UCSD-AML1 (cell line): ENCODE measurements at regions not wholly inside any gene's neighbourhood (a gene's known extent, or its start where the extent isn't known, plus 50 kb on each side); places are given as distances from the start of the nearest gene placed in this dataset.
"Not testable (repeated sequence)": the region's sequence is repeated elsewhere in the genome, so short reads cannot be mapped to it uniquely, and the experiment has no call there.

Source experiments
- DNase-seq: peaks from one replicate; lab custom pipeline; 2025; ENCODE audit not compliant: unreplicated experiment; lab: John Stamatoyannopoulos, UW

GRCh38 chr6:12348530-12349511 lies 58.7 kb downstream of the EDN1 start:
- DNase-seq, result no peak

DNA sequence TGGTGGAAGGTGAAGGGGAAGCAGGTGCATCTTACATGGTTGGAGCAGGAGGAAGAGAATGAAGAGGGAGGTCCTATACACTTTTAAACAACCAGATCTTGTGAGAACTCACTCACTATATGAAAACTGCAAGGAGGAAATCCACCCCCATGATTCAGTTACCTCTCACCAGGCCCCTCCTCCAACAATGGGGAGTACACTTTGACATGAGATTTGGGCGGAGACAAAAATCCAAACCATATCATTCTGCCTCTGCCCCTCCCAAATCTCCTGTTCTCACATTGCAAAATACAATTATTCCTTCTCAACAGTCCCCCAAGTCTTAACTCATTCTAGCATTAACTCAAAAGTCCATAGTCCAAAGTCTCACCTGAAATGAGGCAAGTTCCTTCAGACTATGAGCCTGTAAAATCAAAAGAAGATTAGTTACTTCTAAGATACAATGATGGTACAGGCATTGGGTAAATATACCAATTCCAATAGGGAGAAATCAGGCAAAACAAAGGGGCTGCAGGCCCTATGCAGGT lies 60.5 kb downstream of the EDN1 start:
- no peak for DNase-seq

- DNase-seq, result no peak
These were observed 61.5 kb downstream of the EDN1 start for GRCh38 chr6:12351672-12352071.

DNA sequence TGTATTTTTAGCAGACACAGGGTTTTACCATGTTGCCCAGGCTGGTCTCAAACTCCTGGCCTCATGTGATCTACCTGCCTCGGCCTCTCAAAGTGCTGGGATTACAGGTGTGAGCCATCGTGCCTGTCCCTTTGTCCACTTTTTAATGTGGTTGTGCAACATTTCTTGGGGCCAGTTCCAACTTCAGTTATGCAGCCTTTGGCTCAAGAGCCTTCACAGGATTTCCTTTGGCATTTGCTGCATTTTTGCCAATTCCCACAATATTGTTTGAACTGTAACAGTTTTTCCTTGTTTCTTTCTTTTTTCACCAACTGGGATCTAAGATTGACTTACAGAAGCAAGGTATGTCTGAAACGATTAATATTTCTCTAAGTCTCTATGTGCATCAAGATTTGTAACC lies 63.6 kb downstream of the EDN1 start:
- no peak for DNase-seq

- no peak for DNase-seq
These were observed 64.3 kb downstream of the EDN1 start for GRCh38 chr6:12354499-12354898.

- DNase-seq, result no peak
These were observed 65.2 kb downstream of the EDN1 start for GRCh38 chr6:12355354-12355753.

DNA sequence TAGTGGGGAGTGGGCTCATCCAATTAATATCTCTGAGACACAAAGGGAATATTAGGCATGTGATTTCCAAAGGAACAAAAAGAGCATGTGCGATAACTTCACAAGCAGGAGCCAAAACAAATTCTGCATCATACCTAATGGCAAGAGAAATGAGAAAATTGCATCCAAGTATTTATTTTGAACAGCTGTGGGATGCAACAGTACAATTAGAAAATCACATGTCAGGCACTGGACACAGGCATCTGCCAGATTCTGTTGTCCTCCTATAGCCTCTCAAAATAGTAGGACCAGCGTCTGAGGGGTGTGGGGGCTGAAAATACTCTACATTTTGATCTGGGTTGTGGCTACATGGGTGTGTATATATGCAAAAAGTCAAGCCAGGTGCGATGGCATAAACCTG lies 66.3 kb downstream of the EDN1 start:
- DNase-seq, result no peak

GRCh38 chr6:12356983-12357972 lies 67.1 kb downstream of the EDN1 start:
- DNase-seq, result no peak

DNA sequence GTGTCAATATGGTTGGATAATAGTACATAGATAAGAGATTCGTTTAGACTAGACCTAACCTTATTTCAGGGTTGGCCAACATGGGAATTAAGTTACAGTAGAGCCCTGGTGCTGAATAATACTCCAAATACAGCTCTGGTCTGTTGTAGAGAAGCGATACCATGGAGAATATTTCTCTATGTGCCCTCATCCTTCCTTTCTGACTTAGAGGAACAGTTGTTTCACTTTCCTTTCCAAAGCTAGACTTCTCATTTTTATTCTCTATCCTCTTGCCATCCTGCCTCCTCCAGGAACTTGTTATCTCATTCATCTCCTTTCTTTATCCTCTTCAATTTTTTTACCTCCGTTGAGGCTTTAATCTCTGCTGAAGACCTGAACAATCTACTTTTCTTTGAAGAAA lies 68.9 kb downstream of the EDN1 start:
- no peak for DNase-seq

- no peak for DNase-seq
These were observed 71.0 kb downstream of the EDN1 start for GRCh38 chr6:12361042-12361765.

DNA sequence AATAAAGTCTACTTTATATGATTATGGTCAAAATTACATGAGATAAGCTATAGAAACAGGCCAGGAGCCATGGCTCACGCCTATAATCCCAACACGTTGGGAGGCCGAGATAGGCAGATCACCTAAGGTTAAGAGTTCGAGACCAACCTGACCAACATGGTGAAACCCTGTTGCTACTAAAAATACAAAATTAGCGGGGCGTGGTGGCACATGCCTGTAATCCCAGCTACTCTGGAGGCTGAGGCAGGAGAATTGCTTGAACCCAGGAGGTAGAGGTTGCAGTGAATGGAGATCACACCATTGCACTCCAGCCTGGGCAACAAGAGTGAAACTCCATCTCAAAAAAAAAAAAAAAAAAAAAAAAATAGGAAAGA lies 73.1 kb downstream of the EDN1 start:
- DNase-seq, result not testable (repeated sequence)

DNA sequence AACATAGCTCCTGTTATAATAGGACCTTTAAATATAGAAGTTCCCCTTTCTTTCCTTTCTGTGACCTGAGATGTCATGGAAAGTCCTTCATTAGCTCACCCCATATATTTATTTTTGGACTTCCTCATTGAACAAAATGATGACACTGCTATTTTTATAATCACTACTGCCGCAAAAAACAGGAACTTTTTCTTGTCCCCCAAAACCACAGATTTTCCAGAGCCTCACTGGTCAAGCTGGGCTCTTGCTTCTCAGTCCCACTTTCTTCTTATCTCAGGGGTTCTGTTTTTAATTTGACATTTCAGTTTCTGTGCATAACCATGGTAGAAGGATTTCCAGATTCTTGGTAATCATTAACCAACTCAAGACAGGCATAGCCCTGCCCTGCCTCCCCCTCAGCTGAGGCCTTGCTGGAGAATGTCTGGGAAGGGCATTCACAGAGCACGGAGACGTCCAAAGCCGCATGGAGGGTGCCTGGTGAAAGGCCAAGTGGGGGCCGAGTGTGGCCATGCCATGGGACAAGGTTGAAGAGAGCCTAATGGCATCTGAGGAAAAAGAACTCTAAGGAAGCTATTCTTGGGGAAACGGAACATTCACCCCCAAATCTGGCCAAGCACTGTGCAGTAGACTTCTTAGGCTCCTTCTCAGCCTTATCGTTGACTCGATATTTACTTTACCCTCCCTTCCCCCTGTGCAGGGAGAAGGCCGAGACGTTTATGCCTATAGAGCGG lies 73.7 kb downstream of the EDN1 start:
- no peak for DNase-seq

DNA sequence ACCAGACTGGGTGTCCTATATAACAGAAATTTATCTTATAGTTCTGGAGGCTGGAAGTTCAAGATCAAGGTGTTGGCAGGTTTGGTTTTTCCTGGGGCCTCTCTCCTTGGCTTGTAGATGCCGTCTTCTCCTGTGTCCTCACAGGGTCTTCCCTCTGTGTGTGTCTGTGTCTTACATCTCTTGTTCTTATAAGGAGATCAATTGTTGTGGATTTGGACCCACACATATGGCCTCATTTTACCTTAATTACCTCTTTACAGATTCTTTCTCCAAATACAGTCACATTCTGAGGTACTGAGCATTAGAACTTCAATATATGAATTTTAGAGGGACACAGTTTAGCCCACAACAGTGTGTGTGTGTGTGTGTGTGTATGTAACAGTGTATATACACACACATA lies 74.5 kb downstream of the EDN1 start:
- DNase-seq, result no peak

DNA sequence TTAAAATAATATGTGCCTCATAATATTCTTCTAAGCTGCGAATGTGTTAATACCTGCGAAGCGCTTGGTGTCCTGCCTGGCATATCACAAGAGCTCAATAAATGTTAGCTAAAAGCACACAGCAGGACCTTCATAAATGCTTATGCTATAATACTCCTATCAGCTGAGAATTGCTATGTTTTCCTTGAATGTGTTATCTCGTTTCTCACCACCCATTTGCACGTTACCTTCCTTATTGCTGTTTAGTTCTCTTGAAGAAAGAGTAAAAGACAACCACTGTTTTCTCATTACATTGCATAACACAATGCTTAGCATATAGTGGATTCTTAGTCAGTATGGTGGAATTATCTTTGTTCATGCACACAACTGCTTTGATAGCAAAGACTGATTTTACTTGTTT lies 76.6 kb downstream of the EDN1 start:
- DNase-seq, result no peak

DNA sequence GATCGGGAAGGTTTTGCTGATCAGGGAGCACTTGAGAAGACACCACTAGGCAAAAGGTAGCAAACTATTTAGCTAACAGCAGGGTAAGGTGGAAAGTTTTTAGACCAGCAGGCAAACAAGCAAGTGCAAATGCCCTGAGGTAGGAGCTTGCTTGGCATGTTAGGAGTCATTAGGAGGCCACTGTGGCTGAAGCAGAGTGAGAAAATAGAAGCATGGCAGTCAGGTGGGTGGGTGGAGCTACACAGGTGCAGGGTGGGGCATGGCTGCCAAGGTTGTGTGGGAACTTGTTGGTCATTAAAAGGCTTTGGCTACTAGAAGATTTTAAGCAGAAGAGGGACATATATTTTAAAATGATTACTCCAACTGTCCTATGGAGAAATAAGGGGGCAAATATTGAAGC lies 77.3 kb downstream of the EDN1 start:
- DNase-seq, result no peak

- no peak for DNase-seq
These were observed 79.2 kb downstream of the EDN1 start for GRCh38 chr6:12369355-12369754.

- DNase-seq, result no peak
These were observed 79.7 kb downstream of the EDN1 start for GRCh38 chr6:12369781-12370262.

DNA sequence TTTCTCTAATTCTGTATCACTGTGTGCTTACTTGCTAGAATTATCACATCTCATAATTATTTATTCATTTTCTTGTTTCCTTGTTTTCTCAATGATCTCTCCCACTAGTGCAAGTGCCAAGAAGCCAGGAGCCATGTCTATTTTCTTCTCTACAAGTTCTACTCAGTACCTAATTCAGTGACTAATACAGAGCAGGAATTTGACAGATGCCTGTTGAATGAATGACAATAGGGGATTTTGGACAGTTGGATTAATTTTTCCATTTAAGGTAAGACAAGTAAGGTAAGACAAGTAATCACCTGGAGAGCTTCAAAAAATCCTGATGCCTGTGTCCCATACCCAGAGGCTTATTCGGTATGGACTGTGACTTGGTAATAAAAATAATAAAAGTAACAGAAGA lies 81.0 kb downstream of the EDN1 start:
- no peak for DNase-seq

- DNase-seq, result no peak
These were observed 81.5 kb downstream of the EDN1 start for GRCh38 chr6:12371641-12372146.

DNA sequence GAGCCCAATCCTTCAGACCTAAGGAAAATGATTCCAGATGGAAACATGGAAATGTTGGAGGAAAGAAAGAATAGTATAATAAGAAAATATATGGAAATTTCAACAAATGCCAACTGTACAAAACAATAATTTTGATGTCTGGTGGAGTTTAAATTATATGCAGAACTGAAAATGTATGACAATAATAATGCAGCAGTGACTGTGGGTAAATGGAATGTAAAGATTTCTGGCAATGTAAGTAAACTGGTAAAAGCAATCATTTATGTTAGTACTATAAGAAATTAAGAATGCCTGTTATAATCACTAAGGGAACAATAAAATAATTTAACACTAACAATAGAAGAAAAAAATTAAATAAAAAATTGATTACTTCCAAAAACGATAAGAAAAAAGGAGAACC lies 89.0 kb downstream of the EDN1 start:
- no peak for DNase-seq
